ENCODE measurements at regions not wholly inside any gene's neighbourhood (a gene's known extent, or its start where the extent isn't known, plus 50 kb on each side); places are given as distances from the start of the nearest gene placed in this dataset.

- TF ChIP-seq POLR2AphosphoS5 (IDR thresholded peaks at IDR 0.05; ENCODE audit: low read depth, low read length) (no peak), POLR2A (IDR thresholded peaks at IDR 0.05; ENCODE audit: low read depth, low read length) (no peak), SPI1 (IDR thresholded peaks at IDR 0.05; ENCODE audit: low read depth, low read length) (no peak), TAF1 (IDR thresholded peaks at IDR 0.05; ENCODE audit: low read depth, low read length) (no peak), POU2F2 (IDR thresholded peaks at IDR 0.05; ENCODE audit: low read depth, low read length) (no peak), PAX5 (IDR thresholded peaks at IDR 0.05; ENCODE audit: insufficient read depth, low read length, severe bottlenecking) (no peak)
These were observed 142.5 kb upstream of the PREP start for GRCh38 chr6:105545228-105545920.

All from GM12891 (cell line).